ENCODE measurements at regions not wholly inside any gene's neighbourhood (a gene's known extent, or its start where the extent isn't known, plus 50 kb on each side); places are given as distances from the start of the nearest gene placed in this dataset.

- Histone ChIP-seq H3K4me3 (ENCODE audit: insufficient read depth, low read depth, low read length) (no peak overlapping the region), H3K9me3 (ENCODE audit: control insufficient read depth, low read length) (no peaks in the 10 kb centered on the region)
Measured at GRCh38 chr12:90029317-90029716, 320.7 kb upstream of the ATP2B1 start.

GRCh38 chr12:90028635-90029051 lies 320.0 kb upstream of the ATP2B1 start:
- no peak overlapping the region for H3K27ac ChIP-seq (ENCODE audit: insufficient read depth, low read depth, low read length, poor library complexity, severe bottlenecking)
- no peaks in the 10 kb centered on the region for H3K27me3 ChIP-seq (ENCODE audit: control insufficient read depth, insufficient read depth, low read length, poor library complexity, severe bottlenecking)
- no peaks in the 10 kb centered on the region for H3K4me1 ChIP-seq (ENCODE audit: control insufficient read depth, insufficient read depth, low read length)
- no peaks in the 10 kb centered on the region for H3K36me3 ChIP-seq (ENCODE audit: control insufficient read depth, insufficient read depth, low read length)
- no peaks in the 10 kb centered on the region for H3K9me3 ChIP-seq (ENCODE audit: control insufficient read depth, low read length)
- no peak overlapping the region for H3K4me3 ChIP-seq (ENCODE audit: insufficient read depth, low read depth, low read length)

More at GRCh38 chr12:90029317-90029716, 320.7 kb upstream of the ATP2B1 start:
- Histone ChIP-seq H3K27ac (ENCODE audit: insufficient read depth, low read depth, low read length, poor library complexity, severe bottlenecking) (no peak overlapping the region), H3K36me3 (ENCODE audit: control insufficient read depth, insufficient read depth, low read length) (no peaks in the 10 kb centered on the region), H3K4me1 (ENCODE audit: control insufficient read depth, insufficient read depth, low read length) (no peaks in the 10 kb centered on the region), H3K27me3 (ENCODE audit: control insufficient read depth, insufficient read depth, low read length, poor library complexity, severe bottlenecking) (no peaks in the 10 kb centered on the region)
- 95 to 96% methylated on average over 2 of the region's 2 CpGs for WGBS, 2 experiments

DNA sequence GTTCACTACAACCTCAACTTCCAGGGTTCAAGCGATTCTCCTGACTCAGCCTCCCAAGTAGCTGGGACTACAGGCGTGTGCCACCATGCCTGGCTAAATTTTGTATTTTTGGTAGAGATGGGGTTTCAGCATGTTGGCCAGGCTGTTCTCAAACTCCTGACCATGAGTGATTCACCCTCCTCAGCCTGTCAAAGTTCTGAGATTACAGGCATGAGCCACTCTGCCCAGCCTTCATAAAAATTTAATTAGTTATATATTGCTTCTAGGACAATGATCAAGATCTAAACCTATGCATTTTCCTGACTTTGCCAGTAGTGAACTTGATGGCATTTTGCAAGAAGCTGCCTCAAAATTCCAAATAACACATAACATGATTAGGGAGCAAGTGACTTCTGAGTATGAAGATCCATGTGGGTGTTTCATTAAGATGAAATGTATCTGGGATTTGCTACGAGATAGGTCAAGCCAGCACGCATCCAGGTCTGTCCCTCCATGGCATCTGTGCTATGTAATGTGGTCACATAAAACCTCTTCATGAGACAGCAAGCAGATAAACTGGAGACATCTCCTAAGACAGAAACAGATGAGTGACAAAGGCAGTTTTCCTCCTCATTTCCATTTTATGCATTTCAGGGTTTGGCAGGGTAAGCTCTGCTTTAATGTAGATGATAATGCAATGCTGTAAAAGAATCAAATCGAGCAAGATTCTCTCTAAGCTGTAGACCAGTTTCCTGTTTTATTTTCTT lies 319.4 kb upstream of the ATP2B1 start:
- H3K9me3 ChIP-seq (ENCODE audit: control insufficient read depth, low read length), result no peaks in the 10 kb centered on the region
- no peak overlapping the region for H3K4me3 ChIP-seq (ENCODE audit: insufficient read depth, low read depth, low read length)
- H3K27ac ChIP-seq (ENCODE audit: insufficient read depth, low read depth, low read length, poor library complexity, severe bottlenecking), result no peak overlapping the region
- 93 to 97% methylated on average over 5 of the region's 5 CpGs for WGBS, 2 experiments
- no peaks in the 10 kb centered on the region for H3K4me1 ChIP-seq (ENCODE audit: control insufficient read depth, insufficient read depth, low read length)
- H3K27me3 ChIP-seq (ENCODE audit: control insufficient read depth, insufficient read depth, low read length, poor library complexity, severe bottlenecking), result no peaks in the 10 kb centered on the region
- no peaks in the 10 kb centered on the region for H3K36me3 ChIP-seq (ENCODE audit: control insufficient read depth, insufficient read depth, low read length)

DNA sequence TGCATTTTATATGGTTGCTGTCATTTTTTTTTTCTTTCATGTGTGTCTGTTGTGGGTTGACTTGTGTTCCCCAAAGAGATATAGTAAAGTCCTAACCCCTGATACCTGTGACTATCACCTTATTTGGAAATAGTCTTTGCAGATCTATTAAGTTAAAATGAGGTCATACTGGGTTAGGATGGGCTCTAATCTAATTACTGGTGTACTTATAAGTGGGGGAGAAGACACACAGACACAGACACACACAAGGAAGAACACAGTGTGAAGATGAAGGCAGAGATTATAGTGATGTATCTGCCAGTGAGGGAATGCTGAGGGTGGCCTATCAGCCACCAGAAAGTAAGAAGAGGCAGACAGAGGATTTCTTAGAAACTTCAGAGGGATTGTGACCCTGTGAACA lies 318.4 kb upstream of the ATP2B1 start:
- Histone ChIP-seq H3K4me1 (ENCODE audit: control insufficient read depth, insufficient read depth, low read length) (no peaks in the 10 kb centered on the region), H3K27ac (ENCODE audit: insufficient read depth, low read depth, low read length, poor library complexity, severe bottlenecking) (no peak overlapping the region), H3K9me3 (ENCODE audit: control insufficient read depth, low read length) (no peaks in the 10 kb centered on the region), H3K4me3 (ENCODE audit: insufficient read depth, low read depth, low read length) (no peak overlapping the region), H3K36me3 (ENCODE audit: control insufficient read depth, insufficient read depth, low read length) (no peaks in the 10 kb centered on the region), H3K27me3 (ENCODE audit: control insufficient read depth, insufficient read depth, low read length, poor library complexity, severe bottlenecking) (no peaks in the 10 kb centered on the region)

GRCh38 chr12:90026516-90026915 lies 317.9 kb upstream of the ATP2B1 start:
- no peak overlapping the region for H3K27ac ChIP-seq (ENCODE audit: insufficient read depth, low read depth, low read length, poor library complexity, severe bottlenecking)
- no peaks in the 10 kb centered on the region for H3K4me1 ChIP-seq (ENCODE audit: control insufficient read depth, insufficient read depth, low read length)
- no peaks in the 10 kb centered on the region for H3K9me3 ChIP-seq (ENCODE audit: control insufficient read depth, low read length)
- H3K4me3 ChIP-seq (ENCODE audit: insufficient read depth, low read depth, low read length), result no peak overlapping the region
- no peaks in the 10 kb centered on the region for H3K27me3 ChIP-seq (ENCODE audit: control insufficient read depth, insufficient read depth, low read length, poor library complexity, severe bottlenecking)
- 94% methylated on average over 9 of the region's 9 CpGs for WGBS, 2 experiments
- no peaks in the 10 kb centered on the region for H3K36me3 ChIP-seq (ENCODE audit: control insufficient read depth, insufficient read depth, low read length)

- no peaks in the 10 kb centered on the region for H3K4me1 ChIP-seq (ENCODE audit: control insufficient read depth, insufficient read depth, low read length)
- H3K27me3 ChIP-seq (ENCODE audit: control insufficient read depth, insufficient read depth, low read length, poor library complexity, severe bottlenecking), result no peaks in the 10 kb centered on the region
- H3K4me3 ChIP-seq (ENCODE audit: insufficient read depth, low read depth, low read length), result no peak overlapping the region
- no peaks in the 10 kb centered on the region for H3K36me3 ChIP-seq (ENCODE audit: control insufficient read depth, insufficient read depth, low read length)
- H3K27ac ChIP-seq (ENCODE audit: insufficient read depth, low read depth, low read length, poor library complexity, severe bottlenecking), result no peak overlapping the region
- WGBS, 2 experiments, result 77 to 81% methylated on average over 6 of the region's 6 CpGs
- no peaks in the 10 kb centered on the region for H3K9me3 ChIP-seq (ENCODE audit: control insufficient read depth, low read length)
Measured at GRCh38 chr12:90024262-90024661, 315.6 kb upstream of the ATP2B1 start.

DNA sequence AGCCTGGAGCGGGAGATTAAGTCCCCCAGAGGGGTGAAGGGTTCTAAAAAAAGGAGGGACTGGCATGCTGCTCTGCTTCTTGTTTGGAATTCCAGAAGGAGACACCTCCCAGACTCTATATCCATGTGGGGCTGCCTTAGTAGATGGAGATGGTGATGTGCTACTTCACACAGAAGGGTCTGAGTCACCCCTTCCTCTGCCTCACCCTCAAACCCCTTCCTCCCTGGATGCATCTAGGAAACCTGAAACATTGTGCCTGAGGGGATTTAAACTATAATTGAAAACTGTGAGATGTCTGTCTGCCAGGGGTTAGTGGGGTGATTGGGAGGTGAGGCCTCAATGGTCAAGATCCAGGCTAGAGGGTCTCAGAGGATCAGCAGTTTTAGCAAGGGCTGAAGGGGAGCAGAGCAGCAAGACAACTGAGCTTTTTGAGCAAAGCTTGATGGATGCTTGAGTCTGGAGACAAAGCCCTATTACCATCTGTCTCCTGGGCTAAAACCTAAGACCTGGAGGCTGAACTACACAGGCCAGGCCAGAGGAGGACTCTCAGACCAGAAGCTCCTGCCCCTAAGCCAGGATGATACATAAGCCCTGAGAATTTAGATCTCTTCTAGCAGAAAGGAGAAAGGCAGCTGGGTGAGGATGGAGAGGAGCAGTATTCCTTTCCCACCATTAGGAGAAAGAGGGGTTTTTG lies 314.7 kb upstream of the ATP2B1 start:
- H3K27ac ChIP-seq (ENCODE audit: insufficient read depth, low read depth, low read length, poor library complexity, severe bottlenecking), result no peak overlapping the region
- WGBS, 2 experiments, result 94 to 100% methylated on average over 1 of the region's 1 CpG
- H3K4me1 ChIP-seq (ENCODE audit: control insufficient read depth, insufficient read depth, low read length), result no peaks in the 10 kb centered on the region
- no peaks in the 10 kb centered on the region for H3K27me3 ChIP-seq (ENCODE audit: control insufficient read depth, insufficient read depth, low read length, poor library complexity, severe bottlenecking)
- H3K9me3 ChIP-seq (ENCODE audit: control insufficient read depth, low read length), result no peaks in the 10 kb centered on the region
- no peaks in the 10 kb centered on the region for H3K36me3 ChIP-seq (ENCODE audit: control insufficient read depth, insufficient read depth, low read length)
- no peak overlapping the region for H3K4me3 ChIP-seq (ENCODE audit: insufficient read depth, low read depth, low read length)

- 97 to 100% methylated on average over 1 to 2 of the region's 2 CpGs for WGBS, 2 experiments
- Histone ChIP-seq H3K4me1 (ENCODE audit: control insufficient read depth, insufficient read depth, low read length) (no peaks in the 10 kb centered on the region), H3K27ac (ENCODE audit: insufficient read depth, low read depth, low read length, poor library complexity, severe bottlenecking) (no peak overlapping the region), H3K4me3 (ENCODE audit: insufficient read depth, low read depth, low read length) (no peak overlapping the region), H3K9me3 (ENCODE audit: control insufficient read depth, low read length) (no peaks in the 10 kb centered on the region), H3K36me3 (ENCODE audit: control insufficient read depth, insufficient read depth, low read length) (no peaks in the 10 kb centered on the region), H3K27me3 (ENCODE audit: control insufficient read depth, insufficient read depth, low read length, poor library complexity, severe bottlenecking) (no peaks in the 10 kb centered on the region)
Measured at GRCh38 chr12:90021795-90022440, 313.3 kb upstream of the ATP2B1 start.

- Histone ChIP-seq H3K27ac (ENCODE audit: insufficient read depth, low read depth, low read length, poor library complexity, severe bottlenecking) (no peak overlapping the region), H3K36me3 (ENCODE audit: control insufficient read depth, insufficient read depth, low read length) (no peaks in the 10 kb centered on the region), H3K4me3 (ENCODE audit: insufficient read depth, low read depth, low read length) (no peak overlapping the region), H3K27me3 (ENCODE audit: control insufficient read depth, insufficient read depth, low read length, poor library complexity, severe bottlenecking) (no peaks in the 10 kb centered on the region), H3K9me3 (ENCODE audit: control insufficient read depth, low read length) (no peaks in the 10 kb centered on the region), H3K4me1 (ENCODE audit: control insufficient read depth, insufficient read depth, low read length) (no peaks in the 10 kb centered on the region)
- WGBS, 2 experiments, result 82 to 84% methylated on average over 4 to 6 of the region's 6 CpGs
Measured at GRCh38 chr12:90020881-90021280, 312.2 kb upstream of the ATP2B1 start.

DNA sequence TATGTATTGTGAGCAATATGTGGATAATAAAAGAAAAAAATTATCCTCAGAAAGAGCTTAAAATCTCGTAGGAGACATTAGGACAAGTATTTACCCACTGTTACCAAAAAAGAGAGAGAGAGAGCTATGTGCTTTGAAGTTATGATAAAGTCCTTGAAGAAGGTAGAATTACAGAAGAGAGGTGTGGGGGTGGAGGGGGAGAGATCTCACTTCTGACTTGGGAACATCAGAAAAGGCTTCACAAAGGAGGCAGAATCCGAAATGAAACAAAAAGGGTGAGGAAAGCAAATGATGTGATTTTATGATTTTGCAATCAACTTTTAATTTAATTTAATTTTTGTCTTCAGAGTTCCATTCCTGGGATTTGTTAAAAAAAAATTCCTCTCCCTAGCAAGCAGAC lies 311.8 kb upstream of the ATP2B1 start:
- 87 to 96% methylated on average over 2 of the region's 2 CpGs for WGBS, 2 experiments
- Histone ChIP-seq H3K36me3 (ENCODE audit: control insufficient read depth, insufficient read depth, low read length) (no peaks in the 10 kb centered on the region), H3K9me3 (ENCODE audit: control insufficient read depth, low read length) (no peaks in the 10 kb centered on the region), H3K27ac (ENCODE audit: insufficient read depth, low read depth, low read length, poor library complexity, severe bottlenecking) (no peak overlapping the region), H3K4me3 (ENCODE audit: insufficient read depth, low read depth, low read length) (no peak overlapping the region), H3K4me1 (ENCODE audit: control insufficient read depth, insufficient read depth, low read length) (no peaks in the 10 kb centered on the region), H3K27me3 (ENCODE audit: control insufficient read depth, insufficient read depth, low read length, poor library complexity, severe bottlenecking) (no peaks in the 10 kb centered on the region)
